K562 (cell line): ENCODE measurements at regions not wholly inside any gene's neighbourhood (a gene's known extent, or its start where the extent isn't known, plus 50 kb on each side); places are given as distances from the start of the nearest gene placed in this dataset.

Experiments used
- ATAC-seq: fragments of 200-7000 bp; cut with Tn5 transposase; 3 replicates; pipeline ENCODE4 v1.9.1; 2020; ENCODE audit warnings: moderate library complexity
- BruUV-seq: library from RNA; stranded (reverse); fragments of 400-500 nt; replicated peaks from 2 replicates; lab custom pipeline; 2021; lab: Mats Ljungman, UMichigan
- CTCF ChIA-PET: fragments of 300-600 bp; formaldehyde crosslinking; extraction: SDS; loops from one replicate; lab custom pipeline; 2021; ENCODE audit warnings: low intra/inter-chr PET ratio; lab: Yijun Ruan, JAX
- POLR2A ChIA-PET: fragments of 300-600, 350-650 bp; sonication (Branson Sonifier 250); formaldehyde crosslinking; extraction: SDS; loops from one replicate; lab custom pipeline; 2021; ENCODE audit warnings: antibody characterized with exemption, inconsistent platforms; lab: Yijun Ruan, JAX
- DNase-seq, 4 experiments: peaks; one replicate each; pipeline versions ENCODE4 v3.0.0 to v3.0.0-alpha.2; 2011 to 2018; ENCODE audit warnings: low spot score in 3 of 4, mixed read lengths in 3 of 4; ENCODE audit errors: extremely low read depth in 1 of 4
- FAIRE-seq: peaks from 2 replicates; lab custom pipeline; 2011; peaks lifted over from hg19 to GRCh38; lab: Jason Lieb, UNC
- H2AFZ ChIP-seq: 2 replicates; pipeline ENCODE4 v1.6.0; 2011; ENCODE audit warnings: low read depth, low read length, control low read depth, inconsistent platforms
- H3K27ac ChIP-seq: fragments of 200-600 bp; 3 replicates; pipeline ENCODE4 v1.8.0; 2011; ENCODE audit warnings: low read depth, mild to moderate bottlenecking, control low read depth, inconsistent platforms, low read length, moderate library complexity, mixed read lengths; ENCODE audit errors: extremely low read depth
- H3K27me3 ChIP-seq, 2 experiments: fragments of 300-600 bp in 1 of 2; 2 replicates in 1 of 2; 3 replicates in 1 of 2; pipeline versions ENCODE4 v1.6.0 to v1.8.0; 2011; ENCODE audit warnings: inconsistent platforms in 2 of 2, low read length in 2 of 2, mild to moderate bottlenecking in 1 of 2, mixed read lengths in 1 of 2, moderate library complexity in 1 of 2; ENCODE audit not compliant: control insufficient read depth in 2 of 2, insufficient read depth in 2 of 2
- H3K36me3 ChIP-seq: fragments of 300-600 bp; 3 replicates; pipeline ENCODE4 v1.8.0; 2011; ENCODE audit warnings: mild to moderate bottlenecking, low read length, inconsistent platforms; ENCODE audit not compliant: control insufficient read depth, insufficient read depth
- H3K4me1 ChIP-seq, 2 experiments: fragments of 200-600 bp in 1 of 2; replicated peaks in 1 of 2; 2 replicates in 1 of 2; 3 replicates in 1 of 2; pipeline versions ENCODE4 v1.5.1 to v1.8.0; 2011; ENCODE audit warnings: inconsistent platforms in 2 of 2, low read length in 2 of 2, mild to moderate bottlenecking in 1 of 2, mixed read lengths in 1 of 2, moderate library complexity in 1 of 2; ENCODE audit not compliant: control insufficient read depth in 2 of 2, insufficient read depth in 2 of 2
- H3K4me2 ChIP-seq: 2 replicates; pipeline ENCODE4 v1.6.1; 2011; ENCODE audit warnings: low read length, control low read depth, inconsistent platforms, mixed read lengths; ENCODE audit not compliant: insufficient read depth
- H3K4me3 ChIP-seq: fragments of 200-600 bp; sonication (generic), shearing (Covaris generic); 2 replicates; pipeline ENCODE4 v1.5.1; 2016; ENCODE audit warnings: control low read depth, inconsistent platforms
- H3K79me2 ChIP-seq: fragments of 200-600 bp; 3 replicates; pipeline ENCODE4 v1.8.0; 2011; ENCODE audit warnings: low read length, inconsistent platforms; ENCODE audit not compliant: control insufficient read depth, insufficient read depth
- H3K9ac ChIP-seq, 2 experiments: 2 replicates each; pipeline versions ENCODE4 v1.6.0 to v1.6.1; 2011; ENCODE audit warnings: low read depth in 2 of 2, low read length in 2 of 2, control low read depth in 1 of 2, inconsistent platforms in 1 of 2, mild to moderate bottlenecking in 1 of 2, mixed read lengths in 1 of 2; ENCODE audit not compliant: insufficient read depth in 1 of 2
- H3K9me1 ChIP-seq: one replicate; pipeline ENCODE4 v1.6.0; 2011; ENCODE audit warnings: inconsistent platforms, mild to moderate bottlenecking, low read length, moderate library complexity; ENCODE audit not compliant: control insufficient read depth, insufficient read depth
- H3K9me3 ChIP-seq: replicated peaks from 2 replicates; pipeline ENCODE4 v1.5.1; 2011; ENCODE audit warnings: low read depth, low read length, inconsistent platforms; ENCODE audit not compliant: control insufficient read depth, insufficient read depth
- H4K20me1 ChIP-seq: replicated peaks from 2 replicates; pipeline ENCODE4 v1.6.1; 2011; ENCODE audit warnings: low read length, inconsistent platforms, mixed read lengths; ENCODE audit not compliant: control insufficient read depth, insufficient read depth
- ARID2 ChIP-seq: fragments of 450-650 bp; IDR thresholded peaks from 2 replicates; pipeline ENCODE4 v1.6.1; 2017; ENCODE audit warnings: antibody characterized with exemption, mild to moderate bottlenecking
- ETS2 ChIP-seq: IDR thresholded peaks from 2 replicates; pipeline ENCODE4 v1.6.1; 2016; ENCODE audit warnings: borderline replicate concordance, missing genetic modification characterization, mild to moderate bottlenecking, moderate library complexity, missing compliant biosample characterization; ENCODE audit not compliant: poor library complexity, severe bottlenecking
- SUPT5H ChIP-seq: fragments of 450-650 bp; IDR thresholded peaks from 2 replicates; pipeline ENCODE4 v1.6.1; 2016
- TEAD4 ChIP-seq, 2 experiments: sonication (generic) in 1 of 2; formaldehyde crosslinking in 1 of 2; IDR thresholded peaks; 2 replicates each; pipeline versions ENCODE4 v1.6.1 to v1.8.0; 2012 to 2022; ENCODE audit warnings: borderline replicate concordance in 1 of 2, inconsistent platforms in 1 of 2, low read length in 1 of 2, mild to moderate bottlenecking in 1 of 2, missing genetic modification reagents in 1 of 2
- ZNF707 ChIP-seq: fragments of 250-450 bp; sonication (Bioruptor Pico); conservative IDR thresholded peaks from 2 replicates; pipeline ENCODE4 v1.8.0; 2022; ENCODE audit warnings: inconsistent platforms, mild to moderate bottlenecking, moderate library complexity
- WGBS: fragments of 100-300 bp; shearing (Covaris generic); methylation state at CpG from one replicate; pipeline ENCODE4 v1.1.6; 2016; ENCODE audit warnings: low coverage, mixed read lengths; ENCODE audit not compliant: insufficient coverage; ENCODE audit errors: missing lambda C conversion rate; 5-methylcytosine and 5-hydroxymethylcytosine counted together
- in situ Hi-C: fragments of 300-500 bp; cut with MboI; formaldehyde crosslinking; loops from 4 replicates; pipeline ENCODE4 v1.15.0; 2018; ENCODE audit warnings: inconsistent platforms, mixed read lengths
- intact Hi-C: fragments of 100-400 bp; cut with micrococcal nuclease; formaldehyde crosslinking; loops from 2 replicates; pipeline ENCODE4 v1.14.2; 2022
- TF ChIP-seq, protein P1 (sequence below): sonication (generic); formaldehyde crosslinking; IDR thresholded peaks from 2 replicates; pipeline ENCODE4 v1.8.1; 2023; ENCODE audit warnings: mild to moderate bottlenecking, missing genetic modification reagents
- TF ChIP-seq, protein P2 (sequence below), 2 experiments: fragments of 450-650 bp; formaldehyde crosslinking in 1 of 2; IDR thresholded peaks; 2 replicates each; pipeline versions ENCODE4 v1.4.0 to v1.6.1; 2014 to 2020; ENCODE audit warnings: mild to moderate bottlenecking in 2 of 2, borderline replicate concordance in 1 of 2, low read depth in 1 of 2
- TF ChIP-seq, protein P3 (sequence below): sonication (generic); formaldehyde crosslinking; IDR thresholded peaks from 2 replicates; pipeline ENCODE4 v1.8.1; 2023; ENCODE audit warnings: mild to moderate bottlenecking, missing genetic modification reagents, moderate library complexity

DNA sequence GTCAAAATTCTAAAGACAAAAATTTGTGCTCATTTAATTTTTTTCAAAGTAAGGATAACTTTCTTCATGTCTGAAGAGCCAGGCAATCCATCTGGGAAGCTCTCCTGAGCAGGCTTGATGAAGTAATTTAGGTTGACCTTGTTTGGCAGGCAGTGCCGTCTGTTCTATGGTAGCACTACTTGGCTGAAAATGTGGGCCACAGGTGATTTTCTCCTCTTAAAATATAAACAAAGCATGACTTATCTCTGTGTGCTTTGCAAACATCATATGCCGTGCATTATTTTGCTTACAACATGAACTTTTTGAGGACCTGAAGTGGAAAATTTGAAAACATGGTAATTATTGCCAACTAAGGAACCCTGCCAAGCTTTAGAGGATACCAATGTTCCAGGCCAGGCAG, 143.2 kb downstream of the RAP2B start:
- H4K20me1 ChIP-seq: no peaks in the 10 kb centered on the region
- no peak overlapping the region for H2AFZ ChIP-seq
- no peak overlapping the region for H3K4me2 ChIP-seq
- H3K9me3 ChIP-seq: no peaks in the 10 kb centered on the region
- ChIA-PET CTCF (no interaction called here), POLR2A (no interaction called here)
- intact Hi-C loops (no loop called here), in situ Hi-C loops (no loop called here)
- H3K4me3 ChIP-seq: no peak overlapping the region
- H3K27ac ChIP-seq: no peak overlapping the region
- H3K9ac ChIP-seq: no peak overlapping the region
- 46% methylated on average over 2 of the region's 2 CpGs for WGBS
- FAIRE-seq (no peak), DNase-seq (no peak), ATAC-seq (no peak)
- H3K9me1 ChIP-seq: no peaks in the 10 kb centered on the region
- no TSS peak for BruUV-seq
- H3K4me1 ChIP-seq: peaks cover 0 to 2% of the 10 kb centered on the region in 2 experiments; a peak in 1 of 5 replicates
- H3K79me2 ChIP-seq: no peaks in the 10 kb centered on the region
- no peaks in the 10 kb centered on the region for H3K27me3 ChIP-seq
- no peaks in the 10 kb centered on the region for H3K36me3 ChIP-seq
- TF ChIP-seq, protein P1, sequence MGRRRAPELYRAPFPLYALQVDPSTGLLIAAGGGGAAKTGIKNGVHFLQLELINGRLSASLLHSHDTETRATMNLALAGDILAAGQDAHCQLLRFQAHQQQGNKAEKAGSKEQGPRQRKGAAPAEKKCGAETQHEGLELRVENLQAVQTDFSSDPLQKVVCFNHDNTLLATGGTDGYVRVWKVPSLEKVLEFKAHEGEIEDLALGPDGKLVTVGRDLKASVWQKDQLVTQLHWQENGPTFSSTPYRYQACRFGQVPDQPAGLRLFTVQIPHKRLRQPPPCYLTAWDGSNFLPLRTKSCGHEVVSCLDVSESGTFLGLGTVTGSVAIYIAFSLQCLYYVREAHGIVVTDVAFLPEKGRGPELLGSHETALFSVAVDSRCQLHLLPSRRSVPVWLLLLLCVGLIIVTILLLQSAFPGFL (CRISPR knock-in tag): no peak
- TF ChIP-seq, protein P2, sequence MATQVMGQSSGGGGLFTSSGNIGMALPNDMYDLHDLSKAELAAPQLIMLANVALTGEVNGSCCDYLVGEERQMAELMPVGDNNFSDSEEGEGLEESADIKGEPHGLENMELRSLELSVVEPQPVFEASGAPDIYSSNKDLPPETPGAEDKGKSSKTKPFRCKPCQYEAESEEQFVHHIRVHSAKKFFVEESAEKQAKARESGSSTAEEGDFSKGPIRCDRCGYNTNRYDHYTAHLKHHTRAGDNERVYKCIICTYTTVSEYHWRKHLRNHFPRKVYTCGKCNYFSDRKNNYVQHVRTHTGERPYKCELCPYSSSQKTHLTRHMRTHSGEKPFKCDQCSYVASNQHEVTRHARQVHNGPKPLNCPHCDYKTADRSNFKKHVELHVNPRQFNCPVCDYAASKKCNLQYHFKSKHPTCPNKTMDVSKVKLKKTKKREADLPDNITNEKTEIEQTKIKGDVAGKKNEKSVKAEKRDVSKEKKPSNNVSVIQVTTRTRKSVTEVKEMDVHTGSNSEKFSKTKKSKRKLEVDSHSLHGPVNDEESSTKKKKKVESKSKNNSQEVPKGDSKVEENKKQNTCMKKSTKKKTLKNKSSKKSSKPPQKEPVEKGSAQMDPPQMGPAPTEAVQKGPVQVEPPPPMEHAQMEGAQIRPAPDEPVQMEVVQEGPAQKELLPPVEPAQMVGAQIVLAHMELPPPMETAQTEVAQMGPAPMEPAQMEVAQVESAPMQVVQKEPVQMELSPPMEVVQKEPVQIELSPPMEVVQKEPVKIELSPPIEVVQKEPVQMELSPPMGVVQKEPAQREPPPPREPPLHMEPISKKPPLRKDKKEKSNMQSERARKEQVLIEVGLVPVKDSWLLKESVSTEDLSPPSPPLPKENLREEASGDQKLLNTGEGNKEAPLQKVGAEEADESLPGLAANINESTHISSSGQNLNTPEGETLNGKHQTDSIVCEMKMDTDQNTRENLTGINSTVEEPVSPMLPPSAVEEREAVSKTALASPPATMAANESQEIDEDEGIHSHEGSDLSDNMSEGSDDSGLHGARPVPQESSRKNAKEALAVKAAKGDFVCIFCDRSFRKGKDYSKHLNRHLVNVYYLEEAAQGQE (IDR thresholded peaks at IDR 0.05; ENCODE audit: borderline replicate concordance): no peak
- TF ChIP-seq, protein P2 (CRISPR knock-in tag; IDR thresholded peaks at IDR 0.05; ENCODE audit: low read depth): no peak
- no peak for TF ChIP-seq SUPT5H
- TF ChIP-seq ZNF707 (CRISPR knock-in tag): no peak
- TF ChIP-seq, protein P3, sequence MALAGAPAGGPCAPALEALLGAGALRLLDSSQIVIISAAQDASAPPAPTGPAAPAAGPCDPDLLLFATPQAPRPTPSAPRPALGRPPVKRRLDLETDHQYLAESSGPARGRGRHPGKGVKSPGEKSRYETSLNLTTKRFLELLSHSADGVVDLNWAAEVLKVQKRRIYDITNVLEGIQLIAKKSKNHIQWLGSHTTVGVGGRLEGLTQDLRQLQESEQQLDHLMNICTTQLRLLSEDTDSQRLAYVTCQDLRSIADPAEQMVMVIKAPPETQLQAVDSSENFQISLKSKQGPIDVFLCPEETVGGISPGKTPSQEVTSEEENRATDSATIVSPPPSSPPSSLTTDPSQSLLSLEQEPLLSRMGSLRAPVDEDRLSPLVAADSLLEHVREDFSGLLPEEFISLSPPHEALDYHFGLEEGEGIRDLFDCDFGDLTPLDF (CRISPR knock-in tag): no peak
- no peak for TF ChIP-seq ARID2
- TF ChIP-seq TEAD4 (IDR thresholded peaks at IDR 0.05; ENCODE audit: low read length): no peak
- TF ChIP-seq TEAD4 (CRISPR knock-in tag; IDR thresholded peaks at IDR 0.05; ENCODE audit: borderline replicate concordance): no peak
- TF ChIP-seq ETS2 (tag): no peak
